GM23338 (cell line): ENCODE measurements at regions not wholly inside any gene's neighbourhood (a gene's known extent, or its start where the extent isn't known, plus 50 kb on each side); places are given as distances from the start of the nearest gene placed in this dataset.

ENCODE experiments used
- ATAC-seq: fragments of 200-7000 bp; cut with Tn5 transposase; 3 replicates; pipeline ENCODE4 v1.9.1; 2020
- DNase-seq: peaks from one replicate; pipeline ENCODE4 v3.0.0-alpha.2; 2015; ENCODE audit warnings: low spot score
- H2AFZ ChIP-seq: fragments of 200-600 bp; sonication (generic); 2 replicates; pipeline ENCODE4 v1.8.0; 2016; ENCODE audit warnings: antibody characterized with exemption, mild to moderate bottlenecking, moderate library complexity
- H3F3A ChIP-seq: fragments of 200-600 bp; sonication (generic); replicated peaks from 2 replicates; pipeline ENCODE4 v1.8.0; 2017; ENCODE audit warnings: antibody characterized with exemption, mixed run types, low read depth
- H3K27ac ChIP-seq: fragments of 200-600 bp; sonication (generic); 2 replicates; pipeline ENCODE4 v1.6.1; 2016; ENCODE audit warnings: low read depth
- H3K27me3 ChIP-seq: fragments of 200-600 bp; sonication (generic); 2 replicates; pipeline ENCODE4 v1.8.0; 2016; ENCODE audit warnings: mild to moderate bottlenecking, mixed run types, moderate library complexity; ENCODE audit not compliant: insufficient read depth
- H3K36me3 ChIP-seq: fragments of 200-600 bp; sonication (generic); 2 replicates; pipeline ENCODE4 v1.8.0; 2016; ENCODE audit warnings: mild to moderate bottlenecking; ENCODE audit not compliant: insufficient read depth
- H3K4me1 ChIP-seq: fragments of 200-600 bp; sonication (generic); 2 replicates; pipeline ENCODE4 v1.8.0; 2016; ENCODE audit warnings: mild to moderate bottlenecking, moderate library complexity; ENCODE audit not compliant: insufficient read depth
- H3K4me2 ChIP-seq: fragments of 200-600 bp; sonication (generic); 2 replicates; pipeline ENCODE4 v1.7.1; 2017; ENCODE audit warnings: mixed run types
- H3K4me3 ChIP-seq: fragments of 200-600 bp; sonication (generic); 2 replicates; pipeline ENCODE4 v1.6.1; 2016; ENCODE audit warnings: mixed run types
- H3K79me2 ChIP-seq: fragments of 200-600 bp; sonication (generic); replicated peaks from 2 replicates; pipeline ENCODE4 v1.8.0; 2017; ENCODE audit warnings: mild to moderate bottlenecking; ENCODE audit not compliant: insufficient read depth
- H3K9me2 ChIP-seq: fragments of 200-600 bp; sonication (generic); 2 replicates; pipeline ENCODE4 v1.8.0; 2017; ENCODE audit not compliant: insufficient read depth
- H4K20me1 ChIP-seq: fragments of 200-600 bp; sonication (generic); replicated peaks from 2 replicates; pipeline ENCODE4 v1.8.0; 2017; ENCODE audit warnings: mild to moderate bottlenecking; ENCODE audit not compliant: insufficient read depth
- H3K27ac Mint-ChIP-seq: 2 replicates; pipeline ENCODE4 v1.8.0; 2020; ENCODE audit warnings: inconsistent platforms, mild to moderate bottlenecking, moderate library complexity, mixed read lengths
- H3K27me3 Mint-ChIP-seq: 3 replicates; pipeline ENCODE4 v1.8.0; 2022; ENCODE audit warnings: low read depth, mild to moderate bottlenecking, moderate library complexity, mixed read lengths, inconsistent platforms; ENCODE audit not compliant: insufficient read depth, poor library complexity
- H3K36me3 Mint-ChIP-seq: 3 replicates; pipeline ENCODE4 v1.8.0; 2021; ENCODE audit warnings: low read depth, mild to moderate bottlenecking, inconsistent platforms, moderate library complexity, mixed read lengths
- H3K4me1 Mint-ChIP-seq: 3 replicates; pipeline ENCODE4 v1.8.0; 2020; ENCODE audit warnings: mild to moderate bottlenecking, inconsistent platforms, mixed read lengths
- H3K4me3 Mint-ChIP-seq: 3 replicates; pipeline ENCODE4 v1.8.0; 2021; ENCODE audit warnings: moderate library complexity, mild to moderate bottlenecking, inconsistent platforms, mixed read lengths
- H3K9me3 Mint-ChIP-seq: 3 replicates; pipeline ENCODE4 v1.8.0; 2020; ENCODE audit warnings: moderate library complexity, mild to moderate bottlenecking, inconsistent platforms, mixed read lengths
- CREB1 ChIP-seq: fragments of 250-450 bp; sonication (Bioruptor Pico); IDR thresholded peaks from 2 replicates; pipeline ENCODE4 v1.5.0; 2020; ENCODE audit warnings: low read depth, mild to moderate bottlenecking, moderate library complexity
- CTCF ChIP-seq, 2 experiments: fragments of 200-600 bp in 1 of 2; sonication (generic) in 1 of 2; conservative IDR thresholded peaks; 2 replicates each; pipeline versions ENCODE4 v1.5.1 to v1.6.1; 2016 to 2017; ENCODE audit warnings: antibody characterized with exemption in 2 of 2, low read depth in 2 of 2, mild to moderate bottlenecking in 2 of 2, moderate library complexity in 1 of 2
- ETS1 ChIP-seq: IDR thresholded peaks from 2 replicates; pipeline ENCODE4 v1.6.1; 2016; ENCODE audit warnings: antibody characterized with exemption
- NANOG ChIP-seq: IDR thresholded peaks from 2 replicates; pipeline ENCODE4 v1.6.1; 2016; ENCODE audit warnings: antibody characterized with exemption, borderline replicate concordance
- POLR2AphosphoS5 ChIP-seq: IDR thresholded peaks from 2 replicates; pipeline ENCODE4 v1.6.1; 2016; ENCODE audit warnings: antibody characterized with exemption, low read depth
- STAT1 ChIP-seq: IDR thresholded peaks from one replicate; pipeline ENCODE4 v1.6.1; 2016; ENCODE audit warnings: antibody characterized with exemption; ENCODE audit not compliant: unreplicated experiment
- ZNF114 ChIP-seq: fragments of 250-450 bp; sonication (Bioruptor Pico); IDR thresholded peaks from 2 replicates; pipeline ENCODE4 v1.5.0; 2020; ENCODE audit warnings: mild to moderate bottlenecking, moderate library complexity
- ZNF331 ChIP-seq: fragments of 250-450 bp; sonication (Bioruptor Pico); IDR thresholded peaks from 2 replicates; pipeline ENCODE4 v1.5.0; 2020; ENCODE audit warnings: low read depth, mild to moderate bottlenecking, moderate library complexity
- TF ChIP-seq, protein P1 (sequence below): fragments of 250-450 bp; sonication (Bioruptor Pico); IDR thresholded peaks from 2 replicates; pipeline ENCODE4 v1.5.0; 2020; ENCODE audit warnings: mild to moderate bottlenecking, moderate library complexity

GRCh38 chr5:24290536-24290935 lies 354.2 kb downstream of the CDH10 start:
- Mint-ChIP-seq H3K4me3 (no peak overlapping the region), H3K27me3 (no peaks in the 10 kb centered on the region), H3K4me1 (no peaks in the 10 kb centered on the region), H3K9me3 (no peaks in the 10 kb centered on the region), H3K27ac (no peak overlapping the region), H3K36me3 (no peaks in the 10 kb centered on the region)
- no peaks in the 10 kb centered on the region for H3K4me1 ChIP-seq
- no peaks in the 10 kb centered on the region for H3K27me3 ChIP-seq
- no peaks in the 10 kb centered on the region for H3K36me3 ChIP-seq
- H3K27ac ChIP-seq, result no peak overlapping the region
- no peak overlapping the region for H2AFZ ChIP-seq
- ATAC-seq (no peak), DNase-seq (no peak)
- no peak for TF ChIP-seq CTCF (conservative IDR thresholded peaks at IDR 0.05; ENCODE audit: low read depth in 2 of 2)
- TF ChIP-seq NANOG, result no peak
- no peak for TF ChIP-seq STAT1
- TF ChIP-seq, protein P1, sequence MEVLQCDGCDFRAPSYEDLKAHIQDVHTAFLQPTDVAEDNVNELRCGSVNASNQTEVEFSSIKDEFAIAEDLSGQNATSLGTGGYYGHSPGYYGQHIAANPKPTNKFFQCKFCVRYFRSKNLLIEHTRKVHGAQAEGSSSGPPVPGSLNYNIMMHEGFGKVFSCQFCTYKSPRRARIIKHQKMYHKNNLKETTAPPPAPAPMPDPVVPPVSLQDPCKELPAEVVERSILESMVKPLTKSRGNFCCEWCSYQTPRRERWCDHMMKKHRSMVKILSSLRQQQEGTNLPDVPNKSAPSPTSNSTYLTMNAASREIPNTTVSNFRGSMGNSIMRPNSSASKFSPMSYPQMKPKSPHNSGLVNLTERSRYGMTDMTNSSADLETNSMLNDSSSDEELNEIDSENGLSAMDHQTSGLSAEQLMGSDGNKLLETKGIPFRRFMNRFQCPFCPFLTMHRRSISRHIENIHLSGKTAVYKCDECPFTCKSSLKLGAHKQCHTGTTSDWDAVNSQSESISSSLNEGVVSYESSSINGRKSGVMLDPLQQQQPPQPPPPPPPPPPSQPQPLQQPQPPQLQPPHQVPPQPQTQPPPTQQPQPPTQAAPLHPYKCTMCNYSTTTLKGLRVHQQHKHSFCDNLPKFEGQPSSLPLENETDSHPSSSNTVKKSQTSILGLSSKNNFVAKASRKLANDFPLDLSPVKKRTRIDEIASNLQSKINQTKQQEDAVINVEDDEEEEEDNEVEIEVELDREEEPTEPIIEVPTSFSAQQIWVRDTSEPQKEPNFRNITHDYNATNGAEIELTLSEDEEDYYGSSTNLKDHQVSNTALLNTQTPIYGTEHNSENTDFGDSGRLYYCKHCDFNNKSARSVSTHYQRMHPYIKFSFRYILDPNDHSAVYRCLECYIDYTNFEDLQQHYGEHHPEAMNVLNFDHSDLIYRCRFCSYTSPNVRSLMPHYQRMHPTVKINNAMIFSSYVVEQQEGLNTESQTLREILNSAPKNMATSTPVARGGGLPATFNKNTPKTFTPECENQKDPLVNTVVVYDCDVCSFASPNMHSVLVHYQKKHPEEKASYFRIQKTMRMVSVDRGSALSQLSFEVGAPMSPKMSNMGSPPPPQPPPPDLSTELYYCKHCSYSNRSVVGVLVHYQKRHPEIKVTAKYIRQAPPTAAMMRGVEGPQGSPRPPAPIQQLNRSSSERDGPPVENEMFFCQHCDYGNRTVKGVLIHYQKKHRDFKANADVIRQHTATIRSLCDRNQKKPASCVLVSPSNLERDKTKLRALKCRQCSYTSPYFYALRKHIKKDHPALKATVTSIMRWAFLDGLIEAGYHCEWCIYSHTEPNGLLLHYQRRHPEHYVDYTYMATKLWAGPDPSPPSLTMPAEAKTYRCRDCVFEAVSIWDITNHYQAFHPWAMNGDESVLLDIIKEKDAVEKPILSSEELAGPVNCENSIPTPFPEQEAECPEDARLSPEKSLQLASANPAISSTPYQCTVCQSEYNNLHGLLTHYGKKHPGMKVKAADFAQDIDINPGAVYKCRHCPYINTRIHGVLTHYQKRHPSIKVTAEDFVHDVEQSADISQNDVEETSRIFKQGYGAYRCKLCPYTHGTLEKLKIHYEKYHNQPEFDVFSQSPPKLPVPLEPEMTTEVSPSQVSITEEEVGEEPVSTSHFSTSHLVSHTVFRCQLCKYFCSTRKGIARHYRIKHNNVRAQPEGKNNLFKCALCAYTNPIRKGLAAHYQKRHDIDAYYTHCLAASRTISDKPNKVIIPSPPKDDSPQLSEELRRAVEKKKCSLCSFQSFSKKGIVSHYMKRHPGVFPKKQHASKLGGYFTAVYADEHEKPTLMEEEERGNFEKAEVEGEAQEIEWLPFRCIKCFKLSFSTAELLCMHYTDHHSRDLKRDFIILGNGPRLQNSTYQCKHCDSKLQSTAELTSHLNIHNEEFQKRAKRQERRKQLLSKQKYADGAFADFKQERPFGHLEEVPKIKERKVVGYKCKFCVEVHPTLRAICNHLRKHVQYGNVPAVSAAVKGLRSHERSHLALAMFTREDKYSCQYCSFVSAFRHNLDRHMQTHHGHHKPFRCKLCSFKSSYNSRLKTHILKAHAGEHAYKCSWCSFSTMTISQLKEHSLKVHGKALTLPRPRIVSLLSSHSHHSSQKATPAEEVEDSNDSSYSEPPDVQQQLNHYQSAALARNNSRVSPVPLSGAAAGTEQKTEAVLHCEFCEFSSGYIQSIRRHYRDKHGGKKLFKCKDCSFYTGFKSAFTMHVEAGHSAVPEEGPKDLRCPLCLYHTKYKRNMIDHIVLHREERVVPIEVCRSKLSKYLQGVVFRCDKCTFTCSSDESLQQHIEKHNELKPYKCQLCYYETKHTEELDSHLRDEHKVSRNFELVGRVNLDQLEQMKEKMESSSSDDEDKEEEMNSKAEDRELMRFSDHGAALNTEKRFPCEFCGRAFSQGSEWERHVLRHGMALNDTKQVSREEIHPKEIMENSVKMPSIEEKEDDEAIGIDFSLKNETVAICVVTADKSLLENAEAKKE (CRISPR knock-in tag), result no peak
- TF ChIP-seq ZNF331, result no peak
- no peaks in the 10 kb centered on the region for H3F3A ChIP-seq
- no peaks in the 10 kb centered on the region for H3K9me2 ChIP-seq
- no peak overlapping the region for H3K4me3 ChIP-seq
- H3K4me2 ChIP-seq, result no peak overlapping the region
- H3K79me2 ChIP-seq, result no peaks in the 10 kb centered on the region
- no peaks in the 10 kb centered on the region for H4K20me1 ChIP-seq

DNA sequence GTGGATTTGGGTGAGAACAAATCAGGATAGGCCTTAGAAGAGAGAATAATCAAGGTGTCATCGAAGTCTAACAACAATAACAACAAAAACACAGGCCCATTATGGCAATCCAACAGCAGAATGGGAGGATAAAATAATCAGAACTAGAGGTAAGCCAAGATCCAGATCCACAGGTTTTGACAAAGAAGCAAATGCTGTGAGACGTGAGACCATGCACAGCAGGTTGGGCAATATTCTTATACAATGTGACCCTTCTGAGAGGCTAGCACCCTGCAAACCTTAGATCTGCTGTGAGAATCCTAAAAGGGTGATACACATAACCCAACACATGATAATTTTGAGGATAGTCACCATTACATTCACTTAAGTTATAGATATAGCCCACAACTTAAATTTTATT lies 352.9 kb downstream of the CDH10 start:
- H3K36me3 ChIP-seq, result no peaks in the 10 kb centered on the region
- no peaks in the 10 kb centered on the region for H3K9me3 Mint-ChIP-seq
- no peaks in the 10 kb centered on the region for H3K79me2 ChIP-seq
- H3K4me1 Mint-ChIP-seq, result no peaks in the 10 kb centered on the region
- H3K4me1 ChIP-seq, result no peaks in the 10 kb centered on the region
- H3K36me3 Mint-ChIP-seq, result no peaks in the 10 kb centered on the region
- ATAC-seq (no peak), DNase-seq (no peak)
- no peak overlapping the region for H3K27ac ChIP-seq
- no peaks in the 10 kb centered on the region for H4K20me1 ChIP-seq
- no peak overlapping the region for H3K4me3 ChIP-seq
- no peak overlapping the region for H3K27ac Mint-ChIP-seq
- H3K9me2 ChIP-seq, result no peaks in the 10 kb centered on the region
- no peak overlapping the region for H3K4me3 Mint-ChIP-seq
- no peaks in the 10 kb centered on the region for H3K27me3 ChIP-seq
- H3K4me2 ChIP-seq, result no peak overlapping the region
- no peaks in the 10 kb centered on the region for H3K27me3 Mint-ChIP-seq
- no peak overlapping the region for H2AFZ ChIP-seq
- no peaks in the 10 kb centered on the region for H3F3A ChIP-seq
- TF ChIP-seq ZNF114 (CRISPR knock-in tag) (no peak), CREB1 (CRISPR knock-in tag) (no peak), POLR2AphosphoS5 (no peak), NANOG (no peak), ZNF331 (no peak), ETS1 (no peak), CTCF (conservative IDR thresholded peaks at IDR 0.05; ENCODE audit: low read depth in 2 of 2) (no peak)
